OCI-LY7 (cell line): ENCODE measurements at regions not wholly inside any gene's neighbourhood (a gene's known extent, or its start where the extent isn't known, plus 50 kb on each side); places are given as distances from the start of the nearest gene placed in this dataset.

Experiments
- BruUV-seq: library from RNA; stranded (reverse); fragments of 400-500 nt; replicated peaks from 2 replicates; lab custom pipeline; 2021; lab: Mats Ljungman, UMichigan
- CTCF ChIA-PET: fragments of 300-600 bp; sonication (Branson Sonifier 250); formaldehyde crosslinking; loops from one replicate; lab custom pipeline; 2022; ENCODE audit warnings: antibody characterized with exemption; ENCODE audit not compliant: unreplicated experiment; lab: Charles Lee
- POLR2A ChIA-PET: fragments of 300-600 bp; sonication (Branson Sonifier 250); formaldehyde crosslinking; loops from one replicate; lab custom pipeline; 2022; ENCODE audit warnings: antibody characterized with exemption; lab: Charles Lee
- DNase-seq: peaks from one replicate; pipeline ENCODE4 v3.0.0-alpha.2; 2015; ENCODE audit warnings: low spot score
- H2AFZ ChIP-seq: fragments of 200-600 bp; sonication (generic), shearing (Covaris generic); 2 replicates; pipeline ENCODE4 v1.6.1; 2014; ENCODE audit warnings: mild to moderate bottlenecking, antibody characterized with exemption, low read length, moderate library complexity
- H3K27ac ChIP-seq: fragments of 200-600 bp; sonication (generic); 2 replicates; pipeline ENCODE4 v1.5.1; 2014; ENCODE audit warnings: mixed run types, low read depth, mild to moderate bottlenecking, moderate library complexity, low read length, inconsistent platforms; ENCODE audit not compliant: poor library complexity, severe bottlenecking
- H3K36me3 ChIP-seq: fragments of 200-600 bp; sonication (generic); 2 replicates; pipeline ENCODE4 v1.6.1; 2014; ENCODE audit warnings: mild to moderate bottlenecking, antibody characterized with exemption, low read length, moderate library complexity, mixed read lengths; ENCODE audit not compliant: insufficient read depth
- H3K4me1 ChIP-seq: fragments of 200-600 bp; sonication (generic); 2 replicates; pipeline ENCODE4 v1.5.1; 2014; ENCODE audit warnings: mild to moderate bottlenecking, low read length; ENCODE audit not compliant: insufficient read depth, poor library complexity, severe bottlenecking
- H3K4me2 ChIP-seq: fragments of 200-600 bp; sonication (generic); 2 replicates; pipeline ENCODE4 v1.6.1; 2014; ENCODE audit warnings: mild to moderate bottlenecking, low read length
- H3K4me3 ChIP-seq: fragments of 200-600 bp; sonication (generic); 2 replicates; pipeline ENCODE4 v1.5.1; 2014; ENCODE audit warnings: mild to moderate bottlenecking, low read depth, low read length; ENCODE audit not compliant: poor library complexity, severe bottlenecking
- H3K79me2 ChIP-seq: fragments of 200-600 bp; sonication (generic); 2 replicates; pipeline ENCODE4 v1.6.1; 2016; ENCODE audit warnings: low read depth, mild to moderate bottlenecking, low read length, moderate library complexity, mixed read lengths; ENCODE audit not compliant: insufficient read depth
- H3K9me2 ChIP-seq: fragments of 200-600 bp; sonication (generic); 2 replicates; pipeline ENCODE4 v1.6.1; 2016; ENCODE audit warnings: mild to moderate bottlenecking, low read length, mixed read lengths; ENCODE audit not compliant: insufficient read depth
- H3K9me3 ChIP-seq: fragments of 200-600 bp; sonication (generic); 2 replicates; pipeline ENCODE4 v1.6.1; 2014; ENCODE audit warnings: mild to moderate bottlenecking, mixed run types, low read length, mixed read lengths
- H4K20me1 ChIP-seq: fragments of 200-600 bp; sonication (generic); 2 replicates; pipeline ENCODE4 v1.6.1; 2014; ENCODE audit warnings: mild to moderate bottlenecking, antibody characterized with exemption, low read length, moderate library complexity, mixed read lengths; ENCODE audit not compliant: insufficient read depth
- CTCF ChIP-seq: fragments of 200-600 bp; sonication (generic); conservative IDR thresholded peaks from 2 replicates; pipeline ENCODE4 v1.5.1; 2014; ENCODE audit warnings: mild to moderate bottlenecking, antibody characterized with exemption, low read length, moderate library complexity, mixed read lengths
- EZH2phosphoT487 ChIP-seq: fragments of 200-600 bp; sonication (generic); IDR thresholded peaks from 2 replicates; pipeline ENCODE4 v1.6.1; 2018; ENCODE audit warnings: low read depth, borderline replicate concordance, mild to moderate bottlenecking, mixed run types, antibody characterized with exemption, low read length, moderate library complexity, mixed read lengths
- intact Hi-C: fragments of 100-400 bp; cut with micrococcal nuclease; formaldehyde crosslinking; loops from one replicate; pipeline ENCODE4 v1.10.0; 2022; ENCODE audit not compliant: unreplicated experiment

- Histone ChIP-seq H3K4me2 (peak overlapping the region; percentile 48; the same call in 1 of the 2 replicates), H3K9me3 (no peaks in the 10 kb centered on the region), H3K36me3 (no peaks in the 10 kb centered on the region), H3K27ac (no peak overlapping the region), H3K9me2 (no peaks in the 10 kb centered on the region), H4K20me1 (no peaks in the 10 kb centered on the region), H2AFZ (no peak overlapping the region), H3K4me3 (no peak overlapping the region), H3K4me1 (peaks cover 5% of the 10 kb centered on the region), H3K79me2 (no peaks in the 10 kb centered on the region)
- ChIA-PET CTCF (no interaction called here), POLR2A (interaction anchor here (1.0 kb wide), 1 partner anchor 21 kb away, joined by 4 read pairs; no protein-coding TSS in a partner anchor)
- no TSS peak for BruUV-seq
- intact Hi-C loops, result no loop called here
- DNase-seq, result peak; percentile 43
- TF ChIP-seq CTCF (no peak), EZH2phosphoT487 (no peak)
Measured at GRCh38 chr6:28807682-28808280, 116.0 kb downstream of the TRIM27 start.

- intact Hi-C loops, result no loop called here
- peaks cover 5% of the 10 kb centered on the region for H3K4me1 ChIP-seq
- H3K4me3 ChIP-seq, result no peak overlapping the region
- no peaks in the 10 kb centered on the region for H3K9me2 ChIP-seq
- CTCF ChIA-PET, result no interaction called here
- no TSS peak for BruUV-seq
- H3K9me3 ChIP-seq, result no peaks in the 10 kb centered on the region
- POLR2A ChIA-PET, result interaction anchor here (1.0 kb wide), 1 partner anchor 22 kb away, joined by 4 read pairs; no protein-coding TSS in a partner anchor
- H4K20me1 ChIP-seq, result no peaks in the 10 kb centered on the region
- no peaks in the 10 kb centered on the region for H3K36me3 ChIP-seq
- DNase-seq, result no peak
- H3K27ac ChIP-seq, result no peak overlapping the region
- no peak for TF ChIP-seq EZH2phosphoT487
- no peak for TF ChIP-seq CTCF
- H3K79me2 ChIP-seq, result no peaks in the 10 kb centered on the region
- peak overlapping the region; percentile 48; the same call in 1 of the 2 replicates for H3K4me2 ChIP-seq
- no peak overlapping the region for H2AFZ ChIP-seq
Measured at GRCh38 chr6:28808383-28808782, 115.4 kb downstream of the TRIM27 start.

GRCh38 chr6:28809947-28810658 is 113.7 kb downstream of the TRIM27 start:
- Histone ChIP-seq H3K27ac (no peak overlapping the region), H3K4me2 (no peak overlapping the region), H3K36me3 (no peaks in the 10 kb centered on the region), H2AFZ (no peak overlapping the region), H3K9me2 (no peaks in the 10 kb centered on the region), H4K20me1 (no peaks in the 10 kb centered on the region), H3K4me1 (peaks cover 5% of the 10 kb centered on the region), H3K4me3 (no peak overlapping the region), H3K9me3 (no peaks in the 10 kb centered on the region), H3K79me2 (no peaks in the 10 kb centered on the region)
- DNase-seq, result no peak
- TF ChIP-seq CTCF, result no peak
- no peak for TF ChIP-seq EZH2phosphoT487
- intact Hi-C loops, result no loop called here
- ChIA-PET POLR2A (interaction anchor here (0.7 kb wide), 1 partner anchor 1211 kb away, joined by 3 read pairs; no protein-coding TSS in a partner anchor), CTCF (no interaction called here)
- no TSS peak for BruUV-seq
